ENCODE measurements at regions not wholly inside any gene's neighbourhood (a gene's known extent, or its start where the extent isn't known, plus 50 kb on each side); places are given as distances from the start of the nearest gene placed in this dataset.

GRCh38 chr15:66875588-66876420, 173.8 kb downstream of the SMAD6 start:
- no peak for TF ChIP-seq CTCF (IDR thresholded peaks at IDR 0.05; ENCODE audit: extremely low read depth, missing control alignments)
- no peak for DNase-seq (ENCODE audit: low spot score)

GRCh38 chr15:66876421-66876730, 174.3 kb downstream of the SMAD6 start:
- no peak for DNase-seq (ENCODE audit: low spot score)
- no peak for TF ChIP-seq CTCF (IDR thresholded peaks at IDR 0.05; ENCODE audit: extremely low read depth, missing control alignments)

GRCh38 chr15:66876731-66877476, 174.9 kb downstream of the SMAD6 start:
- DNase-seq (ENCODE audit: low spot score) = no peak
- no peak for TF ChIP-seq CTCF (IDR thresholded peaks at IDR 0.05; ENCODE audit: extremely low read depth, missing control alignments)

- TF ChIP-seq CTCF (IDR thresholded peaks at IDR 0.05; ENCODE audit: extremely low read depth, missing control alignments) = no peak
- DNase-seq (ENCODE audit: low spot score) = no peak
Observed at GRCh38 chr15:66877477-66878271, 175.6 kb downstream of the SMAD6 start.

GRCh38 chr15:66878761-66879160, 176.7 kb downstream of the SMAD6 start:
- TF ChIP-seq CTCF (IDR thresholded peaks at IDR 0.05; ENCODE audit: extremely low read depth, missing control alignments) = no peak
- no peak for DNase-seq (ENCODE audit: low spot score)

GRCh38 chr15:66879531-66880368, 177.7 kb downstream of the SMAD6 start:
- no peak for DNase-seq (ENCODE audit: low spot score)
- no peak for TF ChIP-seq CTCF (IDR thresholded peaks at IDR 0.05; ENCODE audit: extremely low read depth, missing control alignments)

All from GM20000 (cell line).